CD8-positive, alpha-beta memory T cell (primary cell): ENCODE measurements at regions not wholly inside any gene's neighbourhood (a gene's known extent, or its start where the extent isn't known, plus 50 kb on each side); places are given as distances from the start of the nearest gene placed in this dataset.
"Not testable (repeated sequence)": the region's sequence is repeated elsewhere in the genome, so short reads cannot be mapped to it uniquely, and the experiment has no call there.

Experiments used
- CTCF ChIA-PET: fragments of 350-600 bp; sonication (Branson Sonifier 250); formaldehyde crosslinking; loops from one replicate; lab custom pipeline; 2021; ENCODE audit warnings: antibody characterized with exemption; lab: Charles Lee
- POLR2A ChIA-PET: fragments of 350-600 bp; sonication (Branson Sonifier 250); formaldehyde crosslinking; loops from one replicate; lab custom pipeline; 2021; ENCODE audit warnings: antibody characterized with exemption; lab: Charles Lee
- DNase-seq, 5 donors: peaks; one replicate each; pipeline versions ENCODE4 v3.0.0 to v3.0.0-alpha.2; 2020 to 2022; ENCODE audit warnings: mixed read lengths in 1 of 5
- H3K27ac ChIP-seq: one replicate; pipeline ENCODE4 v1.7.0; 2013; ENCODE audit warnings: low read depth, mild to moderate bottlenecking, low read length, moderate library complexity
- H3K27me3 ChIP-seq: 2 replicates; pipeline ENCODE4 v1.7.0; 2013; ENCODE audit warnings: low read length, mild to moderate bottlenecking; ENCODE audit not compliant: insufficient read depth, poor library complexity, severe bottlenecking
- H3K36me3 ChIP-seq: 2 replicates; pipeline ENCODE4 v1.7.0; 2013; ENCODE audit warnings: mild to moderate bottlenecking, low read length, moderate library complexity; ENCODE audit not compliant: insufficient read depth
- H3K4me1 ChIP-seq: 2 replicates; pipeline ENCODE4 v1.7.0; 2013; ENCODE audit warnings: mild to moderate bottlenecking, low read length, moderate library complexity; ENCODE audit not compliant: insufficient read depth
- H3K4me3 ChIP-seq: 2 replicates; pipeline ENCODE4 v1.7.0; 2013; ENCODE audit warnings: mild to moderate bottlenecking, low read length
- H3K9me3 ChIP-seq: 2 replicates; pipeline ENCODE4 v1.7.0; 2013; ENCODE audit warnings: mild to moderate bottlenecking, low read length
- H3K27ac Mint-ChIP-seq, 8 donors: one replicate each; pipeline ENCODE4 v1.8.0; 2020 to 2021; ENCODE audit warnings: mixed read lengths in 8 of 8, mild to moderate bottlenecking in 6 of 8, inconsistent platforms in 3 of 8, moderate library complexity in 3 of 8
- H3K27me3 Mint-ChIP-seq, 2 donors: one replicate each; pipeline ENCODE4 v1.8.0; 2020 to 2021; ENCODE audit warnings: mixed read lengths in 2 of 2, mild to moderate bottlenecking in 1 of 2, moderate library complexity in 1 of 2
- H3K36me3 Mint-ChIP-seq, 3 donors: one replicate each; pipeline ENCODE4 v1.8.0; 2020 to 2021; ENCODE audit warnings: mixed read lengths in 3 of 3, inconsistent platforms in 1 of 3, mild to moderate bottlenecking in 1 of 3
- H3K4me1 Mint-ChIP-seq, 3 donors: one replicate each; pipeline ENCODE4 v1.8.0; 2020 to 2021; ENCODE audit warnings: mixed read lengths in 3 of 3, inconsistent platforms in 1 of 3, mild to moderate bottlenecking in 1 of 3
- H3K4me3 Mint-ChIP-seq, 7 donors: one replicate each; pipeline ENCODE4 v1.8.0; 2020 to 2021; ENCODE audit warnings: mixed read lengths in 7 of 7, mild to moderate bottlenecking in 6 of 7, moderate library complexity in 4 of 7, inconsistent platforms in 2 of 7
- H3K9me3 Mint-ChIP-seq, 5 donors: one replicate each; pipeline ENCODE4 v1.8.0; 2020 to 2022; ENCODE audit warnings: mixed read lengths in 5 of 5, mild to moderate bottlenecking in 3 of 5, moderate library complexity in 2 of 5, inconsistent platforms in 1 of 5

- peaks cover 0 to 11% (median 2%) of the 10 kb centered on the region in 5 donors for H3K9me3 Mint-ChIP-seq
- no peaks in the 10 kb centered on the region for H3K36me3 Mint-ChIP-seq
- no peaks in the 10 kb centered on the region for H3K27me3 ChIP-seq
- no peaks in the 10 kb centered on the region for H3K9me3 ChIP-seq
- no peak overlapping the region for H3K27ac Mint-ChIP-seq
- no peaks in the 10 kb centered on the region for H3K4me1 Mint-ChIP-seq
- ChIA-PET POLR2A (no interaction called here), CTCF (no interaction called here)
- no peak overlapping the region for H3K27ac ChIP-seq
- H3K4me3 ChIP-seq = no peak overlapping the region
- H3K4me3 Mint-ChIP-seq = no peak overlapping the region
- no peak for DNase-seq
- H3K36me3 ChIP-seq = no peaks in the 10 kb centered on the region
- no peaks in the 10 kb centered on the region for H3K27me3 Mint-ChIP-seq
- H3K4me1 ChIP-seq = no peaks in the 10 kb centered on the region
Observed at GRCh38 chrX:26466387-26466786, 250.4 kb downstream of the MAGEB5 start.

- Histone ChIP-seq H3K4me3 (no peak overlapping the region), H3K27ac (no peak overlapping the region), H3K27me3 (no peaks in the 10 kb centered on the region), H3K4me1 (no peaks in the 10 kb centered on the region), H3K9me3 (no peaks in the 10 kb centered on the region), H3K36me3 (no peaks in the 10 kb centered on the region)
- Mint-ChIP-seq H3K36me3 (no peaks in the 10 kb centered on the region), H3K4me1 (no peaks in the 10 kb centered on the region), H3K27ac (no peak overlapping the region), H3K27me3 (no peaks in the 10 kb centered on the region), H3K9me3 (peaks cover 2 to 5% (median 2%) of the 10 kb centered on the region in 5 donors), H3K4me3 (no peak overlapping the region)
- ChIA-PET POLR2A (no interaction called here), CTCF (no interaction called here)
- DNase-seq = no peak
Observed at GRCh38 chrX:26445288-26445687, 229.3 kb downstream of the MAGEB5 start.

GRCh38 chrX:26444417-26444816 lies 228.4 kb downstream of the MAGEB5 start:
- H3K36me3 Mint-ChIP-seq, H3K4me3 Mint-ChIP-seq, H3K27ac ChIP-seq, POLR2A ChIA-PET, H3K4me1 Mint-ChIP-seq, DNase-seq, H3K4me1 ChIP-seq, H3K27me3 Mint-ChIP-seq, H3K36me3 ChIP-seq, H3K9me3 ChIP-seq, H3K27me3 ChIP-seq, H3K27ac Mint-ChIP-seq, H3K4me3 ChIP-seq, CTCF ChIA-PET, H3K9me3 Mint-ChIP-seq: not testable (repeated sequence)

GRCh38 chrX:26442340-26442739 lies 226.4 kb downstream of the MAGEB5 start:
- H3K4me1 ChIP-seq = no peaks in the 10 kb centered on the region
- CTCF ChIA-PET = no interaction called here

GRCh38 chrX:26414534-26414933 lies 198.6 kb downstream of the MAGEB5 start:
- Mint-ChIP-seq H3K36me3 (no peaks in the 10 kb centered on the region), H3K9me3 (peaks cover 0 to 13% (median 2%) of the 10 kb centered on the region in 5 donors), H3K27ac (no peak overlapping the region), H3K27me3 (no peaks in the 10 kb centered on the region), H3K4me1 (no peaks in the 10 kb centered on the region), H3K4me3 (no peak overlapping the region)
- ChIA-PET POLR2A (no interaction called here), CTCF (no interaction called here)
- Histone ChIP-seq H3K4me3 (no peak overlapping the region), H3K36me3 (no peaks in the 10 kb centered on the region), H3K4me1 (no peaks in the 10 kb centered on the region), H3K27me3 (no peaks in the 10 kb centered on the region), H3K27ac (no peak overlapping the region), H3K9me3 (no peaks in the 10 kb centered on the region)
- no peak for DNase-seq

More at GRCh38 chrX:26442340-26442739, 226.4 kb downstream of the MAGEB5 start:
- Mint-ChIP-seq H3K27ac (no peak overlapping the region), H3K27me3 (no peaks in the 10 kb centered on the region), H3K4me1 (no peaks in the 10 kb centered on the region), H3K4me3 (no peak overlapping the region), H3K9me3 (peaks cover 0 to 5% (median 2%) of the 10 kb centered on the region in 5 donors), H3K36me3 (no peaks in the 10 kb centered on the region)
- Histone ChIP-seq H3K4me3 (no peak overlapping the region), H3K36me3 (no peaks in the 10 kb centered on the region), H3K9me3 (no peaks in the 10 kb centered on the region), H3K27me3 (no peaks in the 10 kb centered on the region), H3K27ac (no peak overlapping the region)
- no peak for DNase-seq
- POLR2A ChIA-PET = no interaction called here

- no peak for DNase-seq
- H3K36me3 ChIP-seq = no peaks in the 10 kb centered on the region
- Mint-ChIP-seq H3K36me3 (no peaks in the 10 kb centered on the region), H3K27me3 (no peaks in the 10 kb centered on the region), H3K27ac (no peak overlapping the region), H3K4me1 (no peaks in the 10 kb centered on the region), H3K4me3 (no peak overlapping the region), H3K9me3 (peaks cover 0 to 4% (median 2%) of the 10 kb centered on the region in 5 donors)
- H3K27me3 ChIP-seq = no peaks in the 10 kb centered on the region
- POLR2A ChIA-PET = no interaction called here
- H3K4me3 ChIP-seq = no peak overlapping the region
- H3K27ac ChIP-seq = no peak overlapping the region
- CTCF ChIA-PET = no interaction called here
- no peaks in the 10 kb centered on the region for H3K4me1 ChIP-seq
- no peaks in the 10 kb centered on the region for H3K9me3 ChIP-seq
Observed at GRCh38 chrX:26411045-26411444, 195.1 kb downstream of the MAGEB5 start.

GRCh38 chrX:26409636-26410035 lies 193.7 kb downstream of the MAGEB5 start:
- Histone ChIP-seq H3K36me3 (no peaks in the 10 kb centered on the region), H3K27me3 (no peaks in the 10 kb centered on the region), H3K4me3 (no peak overlapping the region), H3K9me3 (no peaks in the 10 kb centered on the region), H3K27ac (no peak overlapping the region), H3K4me1 (no peaks in the 10 kb centered on the region)
- Mint-ChIP-seq H3K27me3 (no peaks in the 10 kb centered on the region), H3K4me3 (no peak overlapping the region), H3K36me3 (no peaks in the 10 kb centered on the region), H3K27ac (no peak overlapping the region), H3K9me3 (peaks cover 0 to 4% (median 2%) of the 10 kb centered on the region in 5 donors), H3K4me1 (no peaks in the 10 kb centered on the region)
- ChIA-PET POLR2A (no interaction called here), CTCF (no interaction called here)
- DNase-seq = no peak

GRCh38 chrX:26387906-26388305 lies 171.9 kb downstream of the MAGEB5 start:
- DNase-seq = no peak
- Histone ChIP-seq H3K9me3 (no peaks in the 10 kb centered on the region), H3K27me3 (no peaks in the 10 kb centered on the region), H3K27ac (no peak overlapping the region), H3K36me3 (no peaks in the 10 kb centered on the region), H3K4me1 (no peaks in the 10 kb centered on the region), H3K4me3 (no peak overlapping the region)
- Mint-ChIP-seq H3K27me3 (no peaks in the 10 kb centered on the region), H3K36me3 (no peaks in the 10 kb centered on the region), H3K4me1 (no peaks in the 10 kb centered on the region), H3K4me3 (no peak overlapping the region), H3K9me3 (peaks cover 0 to 7% (median 4%) of the 10 kb centered on the region in 5 donors), H3K27ac (no peak overlapping the region)
- ChIA-PET POLR2A (no interaction called here), CTCF (no interaction called here)
